Small intestine (tissue), 7 donors: ENCODE measurements at regions not wholly inside any gene's neighbourhood (a gene's known extent, or its start where the extent isn't known, plus 50 kb on each side); places are given as distances from the start of the nearest gene placed in this dataset.
"Not testable (repeated sequence)": the region's sequence is repeated elsewhere in the genome, so short reads cannot be mapped to it uniquely, and the experiment has no call there.

Source experiments
- DNase-seq, 2 donors: peaks; one replicate each; pipeline versions ENCODE4 v3.0.0 to v3.0.0-alpha.2; 2013
- FAIRE-seq: peaks from 2 replicates; lab custom pipeline; 2012; peaks lifted over from hg19 to GRCh38; lab: Jason Lieb, UNC
- H3K27ac ChIP-seq, 3 donors: one replicate each; pipeline ENCODE4 v1.5.1; 2013; ENCODE audit warnings: low read length in 2 of 3, mild to moderate bottlenecking in 2 of 3, control low read depth in 1 of 3, inconsistent platforms in 1 of 3, low read depth in 1 of 3, moderate library complexity in 1 of 3
- H3K27me3 ChIP-seq, 3 donors: one replicate each; pipeline ENCODE4 v1.6.1; 2013; ENCODE audit warnings: low read length in 3 of 3, inconsistent platforms in 1 of 3; ENCODE audit not compliant: control insufficient read depth in 3 of 3, insufficient read depth in 3 of 3
- H3K36me3 ChIP-seq, 3 donors: one replicate each; pipeline ENCODE4 v1.6.1; 2013; ENCODE audit warnings: low read length in 3 of 3, inconsistent platforms in 1 of 3, low read depth in 1 of 3, mild to moderate bottlenecking in 1 of 3, moderate library complexity in 1 of 3; ENCODE audit not compliant: control insufficient read depth in 3 of 3, insufficient read depth in 2 of 3
- H3K4me1 ChIP-seq, 3 donors: one replicate each; pipeline ENCODE4 v1.6.1; 2013; ENCODE audit warnings: low read length in 2 of 3, inconsistent platforms in 1 of 3, low read depth in 1 of 3, mild to moderate bottlenecking in 1 of 3, moderate library complexity in 1 of 3; ENCODE audit not compliant: control insufficient read depth in 3 of 3, insufficient read depth in 2 of 3
- H3K4me3 ChIP-seq, 3 donors: one replicate each; pipeline ENCODE4 v1.5.1; 2013; ENCODE audit warnings: low read length in 3 of 3, control low read depth in 1 of 3, inconsistent platforms in 1 of 3, low read depth in 1 of 3, mild to moderate bottlenecking in 1 of 3, moderate library complexity in 1 of 3
- H3K9me3 ChIP-seq, 2 donors: one replicate each; pipeline ENCODE4 v1.6.1; 2013; ENCODE audit warnings: low read depth in 1 of 2, low read length in 1 of 2; ENCODE audit not compliant: control insufficient read depth in 2 of 2, insufficient read depth in 1 of 2
- WGBS, 3 donors: extraction: QIAGEN DNeasy Blood & Tissue Kit; methylation state at CpG; one replicate each; pipeline ENCODE4 v1.1.7; 2013; 5-methylcytosine and 5-hydroxymethylcytosine counted together
- donor health status: healthy with polysubstance abuse.
- donor health status: control.
- donor health status: control.
- donor health status: Bipolar disorder and iron deficiency.
- donor health status: healthy.

DNA sequence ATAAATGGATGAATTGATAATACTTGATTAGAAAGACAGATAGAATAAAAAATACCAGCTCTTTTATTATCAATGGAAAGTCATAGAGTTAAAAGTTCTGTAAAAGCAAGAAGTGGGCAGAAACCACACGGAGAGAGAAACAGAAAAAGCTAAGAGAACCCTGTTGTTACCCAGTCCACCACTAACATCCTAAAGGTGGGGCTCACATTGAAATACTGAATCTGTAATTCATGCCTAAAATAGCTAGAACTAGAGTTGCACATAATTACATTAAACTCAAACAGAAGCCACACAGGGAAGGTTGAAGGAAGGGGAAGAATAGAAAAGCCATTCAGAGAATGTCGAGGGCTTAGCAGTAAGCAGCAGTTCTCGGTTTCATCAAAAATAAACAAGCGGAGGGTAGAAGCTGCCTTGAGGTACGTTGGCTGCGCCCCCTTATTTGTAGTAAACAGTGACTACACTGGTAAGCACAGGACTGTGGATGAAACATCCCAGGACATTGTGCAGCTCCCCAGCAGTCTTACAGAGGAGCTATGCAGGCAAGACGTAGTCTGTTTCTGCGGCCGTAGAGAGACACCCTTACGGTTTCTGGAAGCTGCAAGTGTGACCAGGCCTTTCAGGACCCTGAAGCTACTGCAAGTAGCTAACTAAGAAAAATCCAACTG, 1247.0 kb upstream of the GYPC start:
- no peak overlapping the region for H3K27ac ChIP-seq
- H3K4me3 ChIP-seq, result no peak overlapping the region
- H3K9me3 ChIP-seq, result no peaks in the 10 kb centered on the region
- no peaks in the 10 kb centered on the region for H3K4me1 ChIP-seq
- H3K27me3 ChIP-seq, result no peaks in the 10 kb centered on the region
- H3K36me3 ChIP-seq, result no peaks in the 10 kb centered on the region
- no peak for FAIRE-seq
- no peak for DNase-seq
- 80 to 87% (median 84%) methylated on average over 10 of the region's 10 CpGs for WGBS, 3 donors

DNA sequence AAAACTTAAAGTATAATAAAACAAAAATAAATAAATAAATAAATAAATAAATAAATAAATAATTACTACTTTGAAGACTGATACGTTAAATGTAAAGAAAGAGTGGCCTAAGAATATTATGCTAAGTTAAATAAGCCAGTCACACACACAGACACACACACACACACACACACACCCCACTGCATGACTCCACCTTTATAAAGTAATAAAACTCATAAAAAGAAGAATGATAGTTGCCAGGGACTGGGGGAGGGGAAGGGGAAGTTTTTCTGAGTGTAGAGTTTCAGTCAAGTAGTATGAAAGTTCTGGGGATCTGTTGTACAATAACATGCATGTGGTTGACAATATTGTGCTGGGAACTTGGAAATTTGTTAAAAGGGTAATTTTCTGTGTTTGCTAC, 1237.5 kb upstream of the GYPC start:
- Histone ChIP-seq H3K9me3 (no peaks in the 10 kb centered on the region), H3K4me3 (no peak overlapping the region), H3K27ac (no peak overlapping the region), H3K27me3 (no peaks in the 10 kb centered on the region), H3K4me1 (no peaks in the 10 kb centered on the region), H3K36me3 (no peaks in the 10 kb centered on the region)
- FAIRE-seq, result no peak
- 38 to 81% (median 76%) methylated on average over 1 of the region's 1 CpG for WGBS, 3 donors
- no peak for DNase-seq

DNA sequence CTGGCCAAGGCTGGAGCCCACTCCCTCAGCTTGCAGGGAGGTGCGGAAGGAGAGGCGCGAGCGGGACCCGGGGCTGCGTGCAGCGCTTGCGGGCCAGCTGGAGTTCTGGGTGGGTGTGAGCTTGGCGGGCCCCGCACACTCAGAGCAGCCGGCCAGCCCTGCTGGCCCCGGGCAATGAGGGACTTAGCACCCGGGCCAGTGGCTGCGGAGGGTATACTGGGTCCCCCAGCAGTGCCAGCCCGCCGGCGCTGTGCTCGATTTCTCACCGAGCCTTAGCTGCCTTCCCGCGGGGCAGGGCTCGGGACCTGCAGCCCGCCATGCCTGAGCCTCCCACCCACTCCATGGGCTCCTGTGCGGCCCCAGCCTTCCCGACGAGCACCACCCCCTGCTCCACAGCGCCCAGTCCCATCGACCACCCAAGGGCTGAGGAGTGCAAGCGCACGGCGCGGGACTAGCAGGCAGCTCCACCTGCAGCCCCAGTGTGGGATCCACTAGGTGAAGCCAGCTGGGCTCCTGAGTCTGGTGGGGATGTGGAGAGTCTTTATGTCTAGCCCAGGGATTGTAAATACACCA, 1233.7 kb upstream of the GYPC start:
- WGBS, 3 donors, result 94 to 98% (median 95%) methylated on average over 21 to 32 of the region's 32 CpGs
- not testable (repeated sequence) for FAIRE-seq, H3K36me3 ChIP-seq, H3K4me1 ChIP-seq, DNase-seq, H3K4me3 ChIP-seq, H3K27me3 ChIP-seq, H3K9me3 ChIP-seq, H3K27ac ChIP-seq

GRCh38 chr2:125424266-125424785, 1231.6 kb upstream of the GYPC start:
- Histone ChIP-seq H3K9me3 (no peaks in the 10 kb centered on the region), H3K4me1 (no peaks in the 10 kb centered on the region), H3K27me3 (no peaks in the 10 kb centered on the region), H3K4me3 (no peak overlapping the region), H3K27ac (no peak overlapping the region), H3K36me3 (no peaks in the 10 kb centered on the region)
- DNase-seq (no peak), FAIRE-seq (no peak)
- 39 to 62% (median 52%) methylated on average over 1 of the region's 1 CpG for WGBS, 3 donors

DNA sequence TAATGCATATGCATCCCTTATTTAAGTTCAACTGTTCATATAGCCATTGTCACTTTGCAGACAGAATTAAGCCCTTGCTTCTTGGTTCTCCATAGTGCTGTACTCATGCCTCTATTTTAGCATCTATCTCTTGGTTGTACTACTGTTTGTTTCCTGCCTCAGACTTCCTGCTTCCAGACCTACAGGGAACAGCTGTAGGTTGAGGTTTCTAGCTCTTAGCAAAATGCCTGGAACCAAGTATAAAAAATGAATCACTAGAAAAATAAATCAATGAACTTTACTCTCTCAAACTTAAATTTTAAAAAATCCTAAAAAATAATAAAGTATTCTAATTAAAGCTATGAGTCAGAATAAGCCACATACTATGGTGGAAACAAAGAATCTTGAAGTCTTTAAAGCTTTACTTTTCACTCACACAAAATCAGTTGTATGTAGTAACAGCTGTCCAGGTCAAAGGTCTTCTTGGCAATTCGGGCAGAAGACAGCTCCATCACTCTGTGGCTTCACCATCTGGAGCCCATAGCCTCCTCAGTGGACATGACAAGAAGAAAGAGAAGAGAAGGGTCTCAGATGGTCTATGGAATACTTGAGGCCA, 1228.1 kb upstream of the GYPC start:
- Histone ChIP-seq H3K4me3 (no peak overlapping the region), H3K27me3 (no peaks in the 10 kb centered on the region), H3K36me3 (no peaks in the 10 kb centered on the region), H3K27ac (no peak overlapping the region), H3K4me1 (no peaks in the 10 kb centered on the region), H3K9me3 (no peaks in the 10 kb centered on the region)
- 12 to 28% (median 15%) methylated on average over 1 of the region's 1 CpG for WGBS, 3 donors
- DNase-seq (no peak), FAIRE-seq (no peak)

GRCh38 chr2:125444106-125444505, 1211.9 kb upstream of the GYPC start:
- no peak for FAIRE-seq
- no peaks in the 10 kb centered on the region for H3K27me3 ChIP-seq
- H3K4me1 ChIP-seq, result no peaks in the 10 kb centered on the region
- no peak overlapping the region for H3K27ac ChIP-seq
- DNase-seq, result no peak
- WGBS, 3 donors, result 81 to 84% (median 82%) methylated on average over 5 of the region's 5 CpGs
- H3K9me3 ChIP-seq, result no peaks in the 10 kb centered on the region
- no peaks in the 10 kb centered on the region for H3K36me3 ChIP-seq
- no peak overlapping the region for H3K4me3 ChIP-seq

DNA sequence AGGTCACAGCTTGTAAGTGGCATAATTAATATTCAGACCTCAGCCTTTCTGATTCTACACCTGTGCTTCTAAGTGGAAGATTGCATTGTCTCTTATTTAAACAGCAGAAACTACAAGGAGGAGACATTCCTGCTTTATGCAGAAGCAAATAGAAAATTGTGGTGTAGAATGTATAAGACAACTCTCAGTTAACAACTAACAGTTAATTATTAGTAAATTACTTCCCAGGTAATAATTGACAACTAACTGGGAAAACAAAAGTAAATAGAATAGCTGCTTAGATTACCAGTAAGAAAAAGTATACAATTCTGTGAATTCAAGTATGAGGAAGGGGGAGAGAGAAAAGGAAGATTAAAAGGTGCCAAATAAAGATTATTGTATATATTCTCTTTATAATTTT, 1210.5 kb upstream of the GYPC start:
- DNase-seq (no peak), FAIRE-seq (no peak)
- no peaks in the 10 kb centered on the region for H3K27me3 ChIP-seq
- H3K4me1 ChIP-seq, result no peaks in the 10 kb centered on the region
- no peak overlapping the region for H3K4me3 ChIP-seq
- no peaks in the 10 kb centered on the region for H3K9me3 ChIP-seq
- H3K36me3 ChIP-seq, result no peaks in the 10 kb centered on the region
- H3K27ac ChIP-seq, result no peak overlapping the region

DNA sequence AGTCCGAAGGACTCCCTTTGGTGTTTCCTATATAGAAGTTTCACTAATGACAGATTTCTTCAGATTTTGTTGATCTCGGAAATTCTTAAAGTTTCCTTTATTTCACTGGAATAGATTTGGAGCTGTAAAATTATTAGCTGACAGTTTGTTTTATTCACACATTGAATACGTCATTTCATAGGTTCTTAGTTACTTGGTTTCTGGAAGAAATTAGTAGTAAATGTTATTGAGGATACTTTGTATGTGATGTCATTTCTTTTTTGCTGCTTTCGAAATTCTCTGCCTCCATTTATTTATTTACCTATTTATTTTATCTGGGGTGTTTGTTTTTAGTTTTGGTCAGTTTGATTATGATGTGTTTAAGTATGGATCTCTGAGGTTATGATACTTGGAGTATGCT, 1205.9 kb upstream of the GYPC start:
- Histone ChIP-seq H3K4me3 (no peak overlapping the region), H3K4me1 (no peaks in the 10 kb centered on the region), H3K9me3 (no peaks in the 10 kb centered on the region), H3K27me3 (no peaks in the 10 kb centered on the region), H3K36me3 (no peaks in the 10 kb centered on the region), H3K27ac (no peak overlapping the region)
- FAIRE-seq (no peak), DNase-seq (no peak)
- WGBS, 3 donors, result 80 to 84% (median 82%) methylated on average over 4 of the region's 4 CpGs
